ENCODE measurements at regions not wholly inside any gene's neighbourhood (a gene's known extent, or its start where the extent isn't known, plus 50 kb on each side); places are given as distances from the start of the nearest gene placed in this dataset.

GRCh38 chr5:72760259-72760658 is 56.2 kb upstream of the TNPO1 start:
- Histone ChIP-seq H3K36me3 (ENCODE audit: control insufficient read depth in 5 of 5, insufficient read depth in 5 of 5, low read length in 5 of 5) (no peaks in the 10 kb centered on the region), H3K4me1 (ENCODE audit: control insufficient read depth in 5 of 5, insufficient read depth in 5 of 5, low read length in 5 of 5) (no peaks in the 10 kb centered on the region), H3K9me3 (ENCODE audit: control insufficient read depth in 5 of 5, low read length in 5 of 5) (peaks cover 0 to 4% (median 0%) of the 10 kb centered on the region in 5 donors), H3K4me3 (ENCODE audit: low read depth in 1 of 5, low read length in 5 of 5) (no peak overlapping the region), H3K27ac (ENCODE audit: low read depth, low read length) (no peak overlapping the region), H3K9ac (ENCODE audit: low read length in 5 of 5) (no peak overlapping the region), H3K27me3 (ENCODE audit: control insufficient read depth in 5 of 5, insufficient read depth in 4 of 5, low read length in 5 of 5) (no peaks in the 10 kb centered on the region)

GRCh38 chr5:72752909-72753308 is 63.6 kb upstream of the TNPO1 start:
- no peaks in the 10 kb centered on the region for H3K4me1 ChIP-seq (ENCODE audit: control insufficient read depth in 5 of 5, insufficient read depth in 5 of 5, low read length in 5 of 5)
- no peak overlapping the region for H3K27ac ChIP-seq (ENCODE audit: low read depth, low read length)
- no peaks in the 10 kb centered on the region for H3K36me3 ChIP-seq (ENCODE audit: control insufficient read depth in 5 of 5, insufficient read depth in 5 of 5, low read length in 5 of 5)
- peaks cover 0 to 4% (median 0%) of the 10 kb centered on the region in 5 donors for H3K9me3 ChIP-seq (ENCODE audit: control insufficient read depth in 5 of 5, low read length in 5 of 5)
- H3K4me3 ChIP-seq (ENCODE audit: low read depth in 1 of 5, low read length in 5 of 5) = no peak overlapping the region
- H3K27me3 ChIP-seq (ENCODE audit: control insufficient read depth in 5 of 5, insufficient read depth in 4 of 5, low read length in 5 of 5) = no peaks in the 10 kb centered on the region
- no peak overlapping the region for H3K9ac ChIP-seq (ENCODE audit: low read length in 5 of 5)

- Histone ChIP-seq H3K27me3 (ENCODE audit: control insufficient read depth in 5 of 5, insufficient read depth in 4 of 5, low read length in 5 of 5) (no peaks in the 10 kb centered on the region), H3K27ac (ENCODE audit: low read depth, low read length) (no peak overlapping the region), H3K9ac (ENCODE audit: low read length in 5 of 5) (no peak overlapping the region), H3K36me3 (ENCODE audit: control insufficient read depth in 5 of 5, insufficient read depth in 5 of 5, low read length in 5 of 5) (no peaks in the 10 kb centered on the region), H3K4me3 (ENCODE audit: low read depth in 1 of 5, low read length in 5 of 5) (no peak overlapping the region), H3K4me1 (ENCODE audit: control insufficient read depth in 5 of 5, insufficient read depth in 5 of 5, low read length in 5 of 5) (no peaks in the 10 kb centered on the region), H3K9me3 (ENCODE audit: control insufficient read depth in 5 of 5, low read length in 5 of 5) (no peaks in the 10 kb centered on the region)
Observed at GRCh38 chr5:72749362-72749997, 67.0 kb upstream of the TNPO1 start.

GRCh38 chr5:72747826-72748225 is 68.6 kb upstream of the TNPO1 start:
- no peaks in the 10 kb centered on the region for H3K36me3 ChIP-seq (ENCODE audit: control insufficient read depth in 5 of 5, insufficient read depth in 5 of 5, low read length in 5 of 5)
- no peak overlapping the region for H3K4me3 ChIP-seq (ENCODE audit: low read depth in 1 of 5, low read length in 5 of 5)
- no peaks in the 10 kb centered on the region for H3K9me3 ChIP-seq (ENCODE audit: control insufficient read depth in 5 of 5, low read length in 5 of 5)
- no peaks in the 10 kb centered on the region for H3K27me3 ChIP-seq (ENCODE audit: control insufficient read depth in 5 of 5, insufficient read depth in 4 of 5, low read length in 5 of 5)
- no peaks in the 10 kb centered on the region for H3K4me1 ChIP-seq (ENCODE audit: control insufficient read depth in 5 of 5, insufficient read depth in 5 of 5, low read length in 5 of 5)
- H3K27ac ChIP-seq (ENCODE audit: low read depth, low read length) = no peak overlapping the region
- no peak overlapping the region for H3K9ac ChIP-seq (ENCODE audit: low read length in 5 of 5)

- H3K4me1 ChIP-seq (ENCODE audit: control insufficient read depth in 5 of 5, insufficient read depth in 5 of 5, low read length in 5 of 5) = no peaks in the 10 kb centered on the region
- H3K27ac ChIP-seq (ENCODE audit: low read depth, low read length) = no peak overlapping the region
- H3K4me3 ChIP-seq (ENCODE audit: low read depth in 1 of 5, low read length in 5 of 5) = no peak overlapping the region
- H3K27me3 ChIP-seq (ENCODE audit: control insufficient read depth in 5 of 5, insufficient read depth in 4 of 5, low read length in 5 of 5) = no peaks in the 10 kb centered on the region
- no peaks in the 10 kb centered on the region for H3K9me3 ChIP-seq (ENCODE audit: control insufficient read depth in 5 of 5, low read length in 5 of 5)
- no peak overlapping the region for H3K9ac ChIP-seq (ENCODE audit: low read length in 5 of 5)
- H3K36me3 ChIP-seq (ENCODE audit: control insufficient read depth in 5 of 5, insufficient read depth in 5 of 5, low read length in 5 of 5) = no peaks in the 10 kb centered on the region
Observed at GRCh38 chr5:72746736-72747135, 69.7 kb upstream of the TNPO1 start.

- H3K9ac ChIP-seq (ENCODE audit: low read length in 5 of 5) = no peak overlapping the region
- H3K4me3 ChIP-seq (ENCODE audit: low read depth in 1 of 5, low read length in 5 of 5) = no peak overlapping the region
- no peaks in the 10 kb centered on the region for H3K9me3 ChIP-seq (ENCODE audit: control insufficient read depth in 5 of 5, low read length in 5 of 5)
- no peaks in the 10 kb centered on the region for H3K36me3 ChIP-seq (ENCODE audit: control insufficient read depth in 5 of 5, insufficient read depth in 5 of 5, low read length in 5 of 5)
- no peak overlapping the region for H3K27ac ChIP-seq (ENCODE audit: low read depth, low read length)
- H3K4me1 ChIP-seq (ENCODE audit: control insufficient read depth in 5 of 5, insufficient read depth in 5 of 5, low read length in 5 of 5) = no peaks in the 10 kb centered on the region
- H3K27me3 ChIP-seq (ENCODE audit: control insufficient read depth in 5 of 5, insufficient read depth in 4 of 5, low read length in 5 of 5) = no peaks in the 10 kb centered on the region
Observed at GRCh38 chr5:72744136-72744535, 72.3 kb upstream of the TNPO1 start.

- no peaks in the 10 kb centered on the region for H3K27me3 ChIP-seq (ENCODE audit: control insufficient read depth in 5 of 5, insufficient read depth in 4 of 5, low read length in 5 of 5)
- H3K27ac ChIP-seq (ENCODE audit: low read depth, low read length) = no peak overlapping the region
- no peak overlapping the region for H3K9ac ChIP-seq (ENCODE audit: low read length in 5 of 5)
- H3K9me3 ChIP-seq (ENCODE audit: control insufficient read depth in 5 of 5, low read length in 5 of 5) = no peaks in the 10 kb centered on the region
- H3K4me1 ChIP-seq (ENCODE audit: control insufficient read depth in 5 of 5, insufficient read depth in 5 of 5, low read length in 5 of 5) = no peaks in the 10 kb centered on the region
- H3K36me3 ChIP-seq (ENCODE audit: control insufficient read depth in 5 of 5, insufficient read depth in 5 of 5, low read length in 5 of 5) = no peaks in the 10 kb centered on the region
- no peak overlapping the region for H3K4me3 ChIP-seq (ENCODE audit: low read depth in 1 of 5, low read length in 5 of 5)
Observed at GRCh38 chr5:72741805-72742204, 74.7 kb upstream of the TNPO1 start.

GRCh38 chr5:72733810-72734209 is 82.7 kb upstream of the TNPO1 start:
- H3K4me1 ChIP-seq (ENCODE audit: control insufficient read depth in 5 of 5, insufficient read depth in 5 of 5, low read length in 5 of 5) = no peaks in the 10 kb centered on the region
- no peak overlapping the region for H3K27ac ChIP-seq (ENCODE audit: low read depth, low read length)
- no peak overlapping the region for H3K9ac ChIP-seq (ENCODE audit: low read length in 5 of 5)
- H3K27me3 ChIP-seq (ENCODE audit: control insufficient read depth in 5 of 5, insufficient read depth in 4 of 5, low read length in 5 of 5) = no peaks in the 10 kb centered on the region
- H3K4me3 ChIP-seq (ENCODE audit: low read depth in 1 of 5, low read length in 5 of 5) = no peak overlapping the region
- H3K36me3 ChIP-seq (ENCODE audit: control insufficient read depth in 5 of 5, insufficient read depth in 5 of 5, low read length in 5 of 5) = no peaks in the 10 kb centered on the region
- peaks cover 0 to 11% (median 0%) of the 10 kb centered on the region in 5 donors for H3K9me3 ChIP-seq (ENCODE audit: control insufficient read depth in 5 of 5, low read length in 5 of 5)

- Histone ChIP-seq H3K27me3 (ENCODE audit: control insufficient read depth in 5 of 5, insufficient read depth in 4 of 5, low read length in 5 of 5) (no peaks in the 10 kb centered on the region), H3K4me1 (ENCODE audit: control insufficient read depth in 5 of 5, insufficient read depth in 5 of 5, low read length in 5 of 5) (no peaks in the 10 kb centered on the region), H3K27ac (ENCODE audit: low read depth, low read length) (no peak overlapping the region), H3K36me3 (ENCODE audit: control insufficient read depth in 5 of 5, insufficient read depth in 5 of 5, low read length in 5 of 5) (no peaks in the 10 kb centered on the region), H3K4me3 (ENCODE audit: low read depth in 1 of 5, low read length in 5 of 5) (no peak overlapping the region), H3K9ac (ENCODE audit: low read length in 5 of 5) (no peak overlapping the region), H3K9me3 (ENCODE audit: control insufficient read depth in 5 of 5, low read length in 5 of 5) (no peaks in the 10 kb centered on the region)
Observed at GRCh38 chr5:72723581-72723980, 92.9 kb upstream of the TNPO1 start.

GRCh38 chr5:72722792-72723452 is 93.5 kb upstream of the TNPO1 start:
- no peaks in the 10 kb centered on the region for H3K36me3 ChIP-seq (ENCODE audit: control insufficient read depth in 5 of 5, insufficient read depth in 5 of 5, low read length in 5 of 5)
- no peak overlapping the region for H3K9ac ChIP-seq (ENCODE audit: low read length in 5 of 5)
- H3K27ac ChIP-seq (ENCODE audit: low read depth, low read length) = no peak overlapping the region
- H3K4me1 ChIP-seq (ENCODE audit: control insufficient read depth in 5 of 5, insufficient read depth in 5 of 5, low read length in 5 of 5) = no peaks in the 10 kb centered on the region
- no peaks in the 10 kb centered on the region for H3K27me3 ChIP-seq (ENCODE audit: control insufficient read depth in 5 of 5, insufficient read depth in 4 of 5, low read length in 5 of 5)
- no peak overlapping the region for H3K4me3 ChIP-seq (ENCODE audit: low read depth in 1 of 5, low read length in 5 of 5)
- H3K9me3 ChIP-seq (ENCODE audit: control insufficient read depth in 5 of 5, low read length in 5 of 5) = no peaks in the 10 kb centered on the region

Measured in subcutaneous abdominal adipose tissue (tissue), 5 donors.